Keratinocyte (primary cell): ENCODE measurements at regions not wholly inside any gene's neighbourhood (a gene's known extent, or its start where the extent isn't known, plus 50 kb on each side); places are given as distances from the start of the nearest gene placed in this dataset.
A peak's percentile ranks its signal among the peaks of the same experiment; 100 is the strongest.

Experiments
- DNase-seq: peaks from one replicate; pipeline ENCODE4 v3.0.0-alpha.2; 2011; ENCODE audit warnings: low read depth, missing footprints, low spot score
- FAIRE-seq: peaks from 2 replicates; lab custom pipeline; 2011; peaks lifted over from hg19 to GRCh38; lab: Jason Lieb, UNC
- H2AFZ ChIP-seq: 2 replicates; pipeline ENCODE4 v1.6.0; 2012; ENCODE audit warnings: low read length, control low read depth, inconsistent platforms; ENCODE audit not compliant: control insufficient read depth
- H3K27ac ChIP-seq: 2 replicates; pipeline ENCODE4 v1.5.1; 2011; ENCODE audit warnings: low read length; ENCODE audit not compliant: control insufficient read depth, insufficient read depth
- H3K27me3 ChIP-seq: 3 replicates; pipeline ENCODE4 v1.6.0; 2011; ENCODE audit warnings: low read length; ENCODE audit not compliant: control insufficient read depth, insufficient read depth; ENCODE audit errors: extremely low read depth
- H3K36me3 ChIP-seq, 2 experiments: 2 replicates in 1 of 2; 3 replicates in 1 of 2; pipeline ENCODE4 v1.5.1; 2011; ENCODE audit warnings: low read length in 2 of 2, mild to moderate bottlenecking in 1 of 2; ENCODE audit not compliant: control insufficient read depth in 2 of 2, insufficient read depth in 2 of 2; ENCODE audit errors: extremely low read depth in 1 of 2
- H3K4me1 ChIP-seq: 3 replicates; pipeline ENCODE4 v1.5.1; 2011; ENCODE audit warnings: low read length; ENCODE audit not compliant: control insufficient read depth, insufficient read depth; ENCODE audit errors: extremely low read depth
- H3K4me2 ChIP-seq: 3 replicates; pipeline ENCODE4 v1.6.0; 2011; ENCODE audit warnings: low read depth, low read length; ENCODE audit not compliant: control insufficient read depth, insufficient read depth; ENCODE audit errors: extremely low read depth
- H3K4me3 ChIP-seq, 3 experiments: fragments of 200-600 bp in 1 of 3; sonication (generic) in 1 of 3; 2 replicates in 2 of 3; 3 replicates in 1 of 3; pipeline ENCODE4 v1.5.1; 2011 to 2016; ENCODE audit warnings: low read length in 3 of 3, mild to moderate bottlenecking in 3 of 3, control low read depth in 2 of 3, inconsistent platforms in 1 of 3, low read depth in 1 of 3, mixed read lengths in 1 of 3, mixed run types in 1 of 3, moderate library complexity in 1 of 3; ENCODE audit not compliant: control insufficient read depth in 2 of 3, insufficient read depth in 2 of 3; ENCODE audit errors: extremely low read depth in 1 of 3
- H3K79me2 ChIP-seq: 2 replicates; pipeline ENCODE4 v1.6.0; 2012; ENCODE audit warnings: low read length; ENCODE audit not compliant: control insufficient read depth, insufficient read depth
- H3K9ac ChIP-seq: 3 replicates; pipeline ENCODE4 v1.6.0; 2011; ENCODE audit warnings: low read length; ENCODE audit not compliant: control insufficient read depth, insufficient read depth; ENCODE audit errors: extremely low read depth
- H3K9me1 ChIP-seq: 3 replicates; pipeline ENCODE4 v1.6.0; 2011; ENCODE audit warnings: low read length; ENCODE audit not compliant: control insufficient read depth, insufficient read depth; ENCODE audit errors: extremely low read depth
- H3K9me3 ChIP-seq: 2 replicates; pipeline ENCODE4 v1.5.1; 2012; ENCODE audit warnings: low read depth, low read length; ENCODE audit not compliant: control insufficient read depth
- H4K20me1 ChIP-seq: 3 replicates; pipeline ENCODE4 v1.6.0; 2011; ENCODE audit warnings: low read length; ENCODE audit not compliant: control insufficient read depth, insufficient read depth; ENCODE audit errors: extremely low read depth
- CTCF ChIP-seq, 3 experiments: IDR thresholded peaks in 1 of 3; conservative IDR thresholded peaks in 1 of 3; optimal IDR thresholded peaks in 1 of 3; 2 replicates in 2 of 3; 3 replicates in 1 of 3; pipeline versions ENCODE3 to v1.5.1; 2011; ENCODE audit warnings: low read length in 3 of 3, mild to moderate bottlenecking in 3 of 3, moderate library complexity in 2 of 3, control low read depth in 1 of 3, inconsistent platforms in 1 of 3; ENCODE audit not compliant: insufficient read depth in 2 of 3; ENCODE audit errors: extremely low read depth in 1 of 3
- EZH2 ChIP-seq: IDR thresholded peaks from one replicate; pipeline ENCODE4 v1.6.1; 2012; ENCODE audit warnings: inconsistent platforms, mild to moderate bottlenecking, low read length, moderate library complexity
- dilution Hi-C: fragments of 300-500 bp; cut with MboI; formaldehyde crosslinking; loops from one replicate; pipeline ENCODE4 v1.7.0; 2020; ENCODE audit warnings: low sequenced_read_pairs; ENCODE audit not compliant: extremely low pct_ligation_motif_present

- H3K9me1 ChIP-seq, result no peaks in the 10 kb centered on the region
- no peak overlapping the region for H3K4me3 ChIP-seq
- no peak overlapping the region for H3K4me2 ChIP-seq
- no peak overlapping the region for H3K9ac ChIP-seq
- no peak for TF ChIP-seq CTCF (optimal IDR thresholded peaks at IDR 0.05 in 1 of 3, IDR thresholded peaks at IDR 0.05 in 1 of 3, conservative IDR thresholded peaks at IDR 0.05 in 1 of 3; ENCODE audit: extremely low read depth in 1 of 3, insufficient read depth in 2 of 3, low read length in 3 of 3)
- no peak for TF ChIP-seq EZH2
- H3K36me3 ChIP-seq, result no peaks in the 10 kb centered on the region
- no peak overlapping the region for H2AFZ ChIP-seq
- peaks cover 23% of the 10 kb centered on the region for H3K4me1 ChIP-seq
- peak overlapping the region; percentile 77 for H3K27ac ChIP-seq
- FAIRE-seq, result no peak
- H3K9me3 ChIP-seq, result no peaks in the 10 kb centered on the region
- H3K79me2 ChIP-seq, result no peaks in the 10 kb centered on the region
- dilution Hi-C loops, result no loop called here
- no peaks in the 10 kb centered on the region for H3K27me3 ChIP-seq
- H4K20me1 ChIP-seq, result no peaks in the 10 kb centered on the region
- DNase-seq, result no peak
These were observed 186.5 kb upstream of the ATP2B1 start for GRCh38 chr12:89895101-89895500.

GRCh38 chr12:89893972-89894706 lies 185.5 kb upstream of the ATP2B1 start:
- dilution Hi-C loops, result no loop called here
- Histone ChIP-seq H3K9ac (peak overlapping the region; percentile 31), H3K4me2 (peak overlapping the region; percentile 20), H4K20me1 (no peaks in the 10 kb centered on the region), H3K9me1 (no peaks in the 10 kb centered on the region), H3K4me3 (no peak overlapping the region), H3K36me3 (no peaks in the 10 kb centered on the region), H3K79me2 (no peaks in the 10 kb centered on the region), H2AFZ (peak overlapping the region; percentile 7), H3K4me1 (peaks cover 23% of the 10 kb centered on the region), H3K9me3 (no peaks in the 10 kb centered on the region), H3K27me3 (no peaks in the 10 kb centered on the region), H3K27ac (peak overlapping the region; percentile 77)
- no peak for DNase-seq
- TF ChIP-seq CTCF (optimal IDR thresholded peaks at IDR 0.05 in 1 of 3, IDR thresholded peaks at IDR 0.05 in 1 of 3, conservative IDR thresholded peaks at IDR 0.05 in 1 of 3; ENCODE audit: extremely low read depth in 1 of 3, insufficient read depth in 2 of 3, low read length in 3 of 3) (no peak), EZH2 (no peak)
- no peak for FAIRE-seq
